ENCODE measurements at regions not wholly inside any gene's neighbourhood (a gene's known extent, or its start where the extent isn't known, plus 50 kb on each side); places are given as distances from the start of the nearest gene placed in this dataset.

DNA sequence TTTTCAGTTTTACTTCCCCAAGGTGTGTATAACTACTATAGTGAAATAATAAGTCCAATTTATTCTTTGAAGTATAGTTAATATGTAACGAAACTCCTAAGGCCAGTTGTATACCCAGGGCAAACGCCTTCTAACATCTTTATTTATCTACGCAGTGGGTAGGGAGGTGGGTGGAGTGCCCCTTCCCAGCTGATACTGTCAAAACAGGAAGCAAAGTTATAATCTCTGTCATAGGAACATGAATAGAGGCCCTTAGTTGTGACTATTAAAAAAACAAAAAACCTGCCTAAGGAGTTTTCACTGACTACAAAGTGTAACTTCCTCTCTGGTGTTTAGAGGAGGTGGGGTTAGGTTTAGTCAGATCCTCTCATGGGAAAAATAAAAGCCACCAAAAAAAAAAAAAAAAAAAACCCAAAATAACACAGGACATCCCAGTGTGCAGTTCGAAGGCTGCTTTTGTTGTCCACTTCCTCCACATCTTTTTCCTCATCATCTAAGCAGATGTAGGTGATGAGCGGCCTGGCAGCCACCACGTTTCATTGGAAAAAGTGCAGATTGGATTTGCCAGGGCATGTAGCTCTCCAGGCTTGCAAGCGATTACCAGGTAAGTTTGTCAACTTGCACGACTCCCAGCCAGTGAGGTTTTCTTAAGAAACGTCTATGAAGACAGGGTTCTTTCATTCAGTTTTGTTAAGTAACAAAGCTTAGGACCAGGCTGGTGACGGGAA is 58.7 kb downstream of the UTRN start (continued):
- TF ChIP-seq ATF4 (CRISPR knock-in tag; IDR thresholded peaks at IDR 0.05) (no peak), FOXA1 (IDR thresholded peaks at IDR 0.05) (no peak), FOXA1 (CRISPR knock-in tag; IDR thresholded peaks at IDR 0.05) (peak; percentile 95), ZNF496 (CRISPR knock-in tag; IDR thresholded peaks at IDR 0.05; ENCODE audit: insufficient replicate concordance) (no peak), PHF21A (CRISPR knock-in tag; IDR thresholded peaks at IDR 0.05) (peak; percentile 89), ZNF558 (CRISPR knock-in tag; IDR thresholded peaks at IDR 0.05; ENCODE audit: borderline replicate concordance) (no peak), SP1 (IDR thresholded peaks at IDR 0.05) (no peak), SP1 (CRISPR knock-in tag; IDR thresholded peaks at IDR 0.05) (peak; percentile 49; the same call in 1 of the 2 replicates), ARID4A (CRISPR knock-in tag; IDR thresholded peaks at IDR 0.05; ENCODE audit: borderline replicate concordance) (peak; percentile 86), SOX6 (IDR thresholded peaks at IDR 0.05) (no peak), SOX6 (CRISPR knock-in tag; IDR thresholded peaks at IDR 0.05) (peak; percentile 92), JUN (CRISPR knock-in tag; IDR thresholded peaks at IDR 0.05) (0 out of 2 replicates have a peak, but pooled peaks have one; percentile 29), ZNF253 (CRISPR knock-in tag; IDR thresholded peaks at IDR 0.05; ENCODE audit: borderline replicate concordance) (no peak), TBX2 (CRISPR knock-in tag; IDR thresholded peaks at IDR 0.05; ENCODE audit: borderline replicate concordance) (peak; percentile 98), TSC22D2 (CRISPR knock-in tag; IDR thresholded peaks at IDR 0.05; ENCODE audit: borderline replicate concordance) (no peak), ZNF777 (CRISPR knock-in tag; IDR thresholded peaks at IDR 0.05) (0 out of 2 replicates have a peak, but pooled peaks have one; percentile 39), MIER3 (CRISPR knock-in tag; IDR thresholded peaks at IDR 0.05; ENCODE audit: borderline replicate concordance) (peak; percentile 80), CBX5 (CRISPR knock-in tag; IDR thresholded peaks at IDR 0.05; ENCODE audit: borderline replicate concordance) (no peak; the same call in 1 of the 2 replicates), CEBPB (IDR thresholded peaks at IDR 0.05; ENCODE audit: borderline replicate concordance, low read depth, low read length) (no peak), ZNF776 (CRISPR knock-in tag; IDR thresholded peaks at IDR 0.05) (no peak)
- TF ChIP-seq, protein P1, sequence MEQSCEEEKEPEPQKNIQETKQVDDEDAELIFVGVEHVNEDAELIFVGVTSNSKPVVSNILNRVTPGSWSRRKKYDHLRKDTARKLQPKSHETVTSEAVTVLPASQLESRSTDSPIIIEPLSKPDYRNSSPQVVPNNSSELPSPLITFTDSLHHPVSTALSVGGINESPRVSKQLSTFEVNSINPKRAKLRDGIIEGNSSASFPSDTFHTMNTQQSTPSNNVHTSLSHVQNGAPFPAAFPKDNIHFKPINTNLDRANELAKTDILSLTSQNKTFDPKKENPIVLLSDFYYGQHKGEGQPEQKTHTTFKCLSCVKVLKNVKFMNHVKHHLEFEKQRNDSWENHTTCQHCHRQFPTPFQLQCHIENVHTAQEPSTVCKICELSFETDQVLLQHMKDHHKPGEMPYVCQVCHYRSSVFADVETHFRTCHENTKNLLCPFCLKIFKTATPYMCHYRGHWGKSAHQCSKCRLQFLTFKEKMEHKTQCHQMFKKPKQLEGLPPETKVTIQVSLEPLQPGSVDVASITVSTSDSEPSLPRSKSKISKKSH (CRISPR knock-in tag; IDR thresholded peaks at IDR 0.05; ENCODE audit: borderline replicate concordance), result no peak
- TF ChIP-seq, protein P2, sequence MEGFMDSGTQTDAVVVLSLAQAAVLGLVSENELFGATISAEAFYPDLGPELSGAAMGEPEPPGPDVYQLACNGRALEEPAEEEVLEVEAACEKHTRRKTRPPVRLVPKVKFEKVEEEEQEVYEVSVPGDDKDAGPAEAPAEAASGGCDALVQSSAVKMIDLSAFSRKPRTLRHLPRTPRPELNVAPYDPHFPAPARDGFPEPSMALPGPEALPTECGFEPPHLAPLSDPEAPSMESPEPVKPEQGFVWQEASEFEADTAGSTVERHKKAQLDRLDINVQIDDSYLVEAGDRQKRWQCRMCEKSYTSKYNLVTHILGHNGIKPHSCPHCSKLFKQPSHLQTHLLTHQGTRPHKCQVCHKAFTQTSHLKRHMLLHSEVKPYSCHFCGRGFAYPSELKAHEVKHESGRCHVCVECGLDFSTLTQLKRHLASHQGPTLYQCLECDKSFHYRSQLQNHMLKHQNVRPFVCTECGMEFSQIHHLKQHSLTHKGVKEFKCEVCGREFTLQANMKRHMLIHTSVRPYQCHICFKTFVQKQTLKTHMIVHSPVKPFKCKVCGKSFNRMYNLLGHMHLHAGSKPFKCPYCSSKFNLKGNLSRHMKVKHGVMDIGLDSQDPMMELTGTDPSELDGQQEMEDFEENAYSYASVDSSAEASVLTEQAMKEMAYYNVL (CRISPR knock-in tag; IDR thresholded peaks at IDR 0.05; ENCODE audit: borderline replicate concordance), result 0 out of 2 replicates have a peak, but pooled peaks have one; percentile 18

All from HepG2 (cell line).